ENCODE measurements at regions not wholly inside any gene's neighbourhood (a gene's known extent, or its start where the extent isn't known, plus 50 kb on each side); places are given as distances from the start of the nearest gene placed in this dataset.
A peak's percentile ranks its signal among the peaks of the same experiment; 100 is the strongest.

- no peak overlapping the region for H3K27ac Mint-ChIP-seq
- peaks cover 32% of the 10 kb centered on the region for H3K4me1 Mint-ChIP-seq (ENCODE audit: low read depth)
- H3K4me3 Mint-ChIP-seq = no peak overlapping the region
- no peaks in the 10 kb centered on the region for H3K9me3 Mint-ChIP-seq
- no peaks in the 10 kb centered on the region for H3K27me3 Mint-ChIP-seq
- peaks cover 40% of the 10 kb centered on the region for H3K36me3 Mint-ChIP-seq (ENCODE audit: low read depth)
These were observed 96.0 kb upstream of the RIOK3 start for GRCh38 chr18:23356915-23357601.

GRCh38 chr18:23357996-23358594 is 95.0 kb upstream of the RIOK3 start:
- H3K27me3 Mint-ChIP-seq = no peaks in the 10 kb centered on the region
- peaks cover 30% of the 10 kb centered on the region for H3K36me3 Mint-ChIP-seq (ENCODE audit: low read depth)
- no peak overlapping the region for H3K4me3 Mint-ChIP-seq
- peaks cover 32% of the 10 kb centered on the region for H3K4me1 Mint-ChIP-seq (ENCODE audit: low read depth)
- H3K27ac Mint-ChIP-seq = peak overlapping the region; percentile 66
- no peaks in the 10 kb centered on the region for H3K9me3 Mint-ChIP-seq

GRCh38 chr18:23359421-23359820 is 93.7 kb upstream of the RIOK3 start:
- Mint-ChIP-seq H3K36me3 (ENCODE audit: low read depth) (peaks cover 20% of the 10 kb centered on the region), H3K27ac (no peak overlapping the region), H3K9me3 (no peaks in the 10 kb centered on the region), H3K4me1 (ENCODE audit: low read depth) (peaks cover 32% of the 10 kb centered on the region), H3K27me3 (no peaks in the 10 kb centered on the region), H3K4me3 (no peak overlapping the region)

DNA sequence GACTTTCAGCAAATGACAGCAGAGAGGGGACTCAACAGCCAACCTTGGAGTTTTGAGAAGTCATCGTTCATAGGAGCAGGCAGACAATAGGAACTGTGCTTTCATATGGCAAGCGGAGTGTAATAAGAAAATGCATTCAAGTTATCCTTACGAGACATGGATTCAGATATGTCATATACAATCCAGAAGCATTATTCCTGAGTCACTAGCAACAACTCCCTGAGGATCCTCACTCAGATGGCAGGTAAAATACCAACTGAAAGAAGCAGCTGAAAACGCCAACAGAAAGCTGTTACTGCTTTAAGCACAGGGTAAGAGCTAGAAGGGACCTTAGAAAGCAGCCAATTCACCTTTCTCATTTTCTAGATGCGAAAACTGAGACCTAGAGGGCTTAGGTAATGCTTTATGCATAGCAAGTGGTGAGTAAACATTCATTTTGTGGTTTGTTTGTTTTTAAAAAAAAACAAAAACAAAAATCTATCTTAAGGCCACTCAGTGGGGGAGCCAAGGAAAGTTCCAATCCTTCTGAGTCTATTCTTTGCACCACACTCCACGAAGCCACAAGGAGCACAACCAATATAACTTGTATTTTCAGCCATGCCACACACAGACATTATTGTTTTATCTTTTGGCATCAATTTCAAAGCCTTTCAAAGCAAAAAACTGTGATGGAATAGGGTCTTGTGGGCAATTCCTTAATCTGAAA is 89.1 kb upstream of the RIOK3 start:
- no peak overlapping the region for H3K27ac Mint-ChIP-seq
- H3K9me3 Mint-ChIP-seq = no peaks in the 10 kb centered on the region
- H3K36me3 Mint-ChIP-seq (ENCODE audit: low read depth) = no peaks in the 10 kb centered on the region
- H3K4me1 Mint-ChIP-seq (ENCODE audit: low read depth) = peaks cover 8% of the 10 kb centered on the region
- no peak overlapping the region for H3K4me3 Mint-ChIP-seq
- H3K27me3 Mint-ChIP-seq = no peaks in the 10 kb centered on the region

DNA sequence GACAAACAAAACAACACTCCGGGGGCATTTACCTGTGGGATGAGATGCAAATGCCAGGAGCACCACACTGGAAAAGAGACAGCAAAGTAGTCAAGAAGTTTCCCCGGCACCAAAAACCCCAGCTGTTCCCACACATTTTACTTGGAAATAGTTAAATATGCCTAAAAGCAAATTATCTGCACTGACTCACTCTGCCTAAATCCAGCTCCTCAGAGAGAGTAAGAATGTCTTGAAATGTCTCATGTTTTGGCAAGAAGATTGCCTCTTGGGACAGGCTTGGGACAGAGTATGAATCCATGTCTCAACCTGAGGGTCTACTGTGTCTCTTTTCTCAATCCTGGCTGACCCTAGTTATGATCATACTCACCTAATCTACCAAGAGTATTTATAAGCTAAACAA is 87.5 kb upstream of the RIOK3 start:
- H3K9me3 Mint-ChIP-seq = no peaks in the 10 kb centered on the region
- no peaks in the 10 kb centered on the region for H3K27me3 Mint-ChIP-seq
- H3K36me3 Mint-ChIP-seq (ENCODE audit: low read depth) = no peaks in the 10 kb centered on the region
- no peak overlapping the region for H3K27ac Mint-ChIP-seq
- no peaks in the 10 kb centered on the region for H3K4me1 Mint-ChIP-seq (ENCODE audit: low read depth)
- H3K4me3 Mint-ChIP-seq = no peak overlapping the region

GRCh38 chr18:23369266-23369665 is 83.8 kb upstream of the RIOK3 start:
- no peak overlapping the region for H3K27ac Mint-ChIP-seq
- no peaks in the 10 kb centered on the region for H3K36me3 Mint-ChIP-seq (ENCODE audit: low read depth)
- H3K9me3 Mint-ChIP-seq = no peaks in the 10 kb centered on the region
- H3K27me3 Mint-ChIP-seq = no peaks in the 10 kb centered on the region
- no peaks in the 10 kb centered on the region for H3K4me1 Mint-ChIP-seq (ENCODE audit: low read depth)
- H3K4me3 Mint-ChIP-seq = no peak overlapping the region

GRCh38 chr18:23373570-23373969 is 79.5 kb upstream of the RIOK3 start:
- Mint-ChIP-seq H3K4me3 (no peak overlapping the region), H3K27me3 (no peaks in the 10 kb centered on the region), H3K4me1 (ENCODE audit: low read depth) (peaks cover 15% of the 10 kb centered on the region), H3K27ac (no peak overlapping the region), H3K36me3 (ENCODE audit: low read depth) (peaks cover 6% of the 10 kb centered on the region), H3K9me3 (no peaks in the 10 kb centered on the region)

DNA sequence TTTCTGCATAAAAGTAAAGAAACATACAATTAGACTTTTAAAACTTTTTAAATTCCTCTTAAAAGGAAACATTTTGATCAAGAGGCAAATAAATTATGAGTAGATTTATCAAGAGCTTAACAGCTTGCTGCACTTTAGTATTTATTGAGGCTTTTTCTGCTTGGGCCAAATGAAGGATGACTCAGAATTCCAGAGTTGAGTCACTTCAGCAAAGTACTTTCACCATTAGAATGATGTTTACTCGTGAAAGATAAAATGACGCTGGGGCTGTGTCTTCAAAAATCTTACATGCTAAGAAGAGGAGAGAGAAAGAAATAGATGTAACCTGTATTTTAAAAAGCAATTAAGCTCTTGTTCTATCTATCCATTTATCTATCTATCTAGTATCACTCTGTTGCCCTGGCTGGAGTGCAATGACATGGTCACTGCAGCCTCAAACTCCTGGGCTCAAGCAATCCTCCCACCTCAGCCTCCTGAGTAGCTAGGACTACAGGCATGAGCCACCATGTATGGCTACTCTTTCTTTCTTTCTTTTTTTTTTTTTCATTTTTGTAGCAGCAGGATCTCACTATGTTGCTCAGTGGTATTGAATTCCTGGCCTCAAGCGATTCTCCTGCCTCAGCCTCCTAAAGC is 75.3 kb upstream of the RIOK3 start:
- no peaks in the 10 kb centered on the region for H3K9me3 Mint-ChIP-seq
- no peak overlapping the region for H3K4me3 Mint-ChIP-seq
- peaks cover 11% of the 10 kb centered on the region for H3K36me3 Mint-ChIP-seq (ENCODE audit: low read depth)
- peak overlapping the region; percentile 59 for H3K27ac Mint-ChIP-seq
- H3K4me1 Mint-ChIP-seq (ENCODE audit: low read depth) = peaks cover 18% of the 10 kb centered on the region
- no peaks in the 10 kb centered on the region for H3K27me3 Mint-ChIP-seq

DNA sequence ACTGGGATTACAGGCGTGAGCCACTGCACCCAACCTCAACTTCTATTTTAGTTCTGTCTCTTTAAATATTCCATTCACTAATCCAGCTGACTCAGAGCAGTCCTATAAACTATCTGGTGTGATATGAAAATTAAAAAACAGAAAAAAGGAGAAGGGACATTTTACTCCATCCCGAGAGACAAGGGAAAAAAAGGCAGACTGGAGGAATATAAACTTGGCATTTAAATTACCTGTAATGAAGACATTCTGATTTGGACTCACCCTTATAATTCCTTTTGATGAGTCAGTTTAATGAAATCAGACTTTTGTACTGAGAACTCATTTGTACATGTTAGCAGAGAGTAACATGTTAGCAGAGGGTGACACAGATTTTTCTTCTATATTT is 74.8 kb upstream of the RIOK3 start:
- H3K27ac Mint-ChIP-seq = no peak overlapping the region
- no peak overlapping the region for H3K4me3 Mint-ChIP-seq
- no peaks in the 10 kb centered on the region for H3K9me3 Mint-ChIP-seq
- peaks cover 11% of the 10 kb centered on the region for H3K36me3 Mint-ChIP-seq (ENCODE audit: low read depth)
- H3K4me1 Mint-ChIP-seq (ENCODE audit: low read depth) = peaks cover 18% of the 10 kb centered on the region
- no peaks in the 10 kb centered on the region for H3K27me3 Mint-ChIP-seq

GRCh38 chr18:23380001-23380550 is 73.0 kb upstream of the RIOK3 start:
- Mint-ChIP-seq H3K9me3 (no peaks in the 10 kb centered on the region), H3K4me3 (no peak overlapping the region)

DNA sequence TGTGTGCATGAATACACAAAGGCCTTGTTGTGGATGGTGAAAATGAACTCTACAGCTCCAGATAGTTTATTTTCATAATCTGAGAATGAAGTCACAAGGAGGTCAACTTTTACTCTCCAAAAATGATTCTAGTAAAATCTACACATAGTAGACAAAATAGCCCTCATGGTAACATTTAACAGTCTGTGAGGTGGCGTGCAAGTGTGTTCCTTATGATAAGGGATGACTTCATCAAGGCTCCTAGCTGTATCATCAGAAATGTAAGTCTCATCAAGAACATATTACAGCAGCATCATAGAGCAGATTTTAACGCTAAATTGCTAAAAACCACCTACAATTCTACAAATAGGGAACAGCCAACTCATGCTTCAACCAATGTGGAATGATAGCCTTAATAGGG is 72.3 kb upstream of the RIOK3 start:
- no peak overlapping the region for H3K27ac Mint-ChIP-seq
- H3K36me3 Mint-ChIP-seq (ENCODE audit: low read depth) = peaks cover 15% of the 10 kb centered on the region
- H3K9me3 Mint-ChIP-seq = no peaks in the 10 kb centered on the region
- H3K27me3 Mint-ChIP-seq = no peaks in the 10 kb centered on the region
- peaks cover 30% of the 10 kb centered on the region for H3K4me1 Mint-ChIP-seq (ENCODE audit: low read depth)
- H3K4me3 Mint-ChIP-seq = no peak overlapping the region

More at GRCh38 chr18:23380001-23380550, 73.0 kb upstream of the RIOK3 start:
- Mint-ChIP-seq H3K27ac (no peak overlapping the region), H3K4me1 (ENCODE audit: low read depth) (peaks cover 23% of the 10 kb centered on the region), H3K27me3 (no peaks in the 10 kb centered on the region), H3K36me3 (ENCODE audit: low read depth) (peaks cover 15% of the 10 kb centered on the region)

DNA sequence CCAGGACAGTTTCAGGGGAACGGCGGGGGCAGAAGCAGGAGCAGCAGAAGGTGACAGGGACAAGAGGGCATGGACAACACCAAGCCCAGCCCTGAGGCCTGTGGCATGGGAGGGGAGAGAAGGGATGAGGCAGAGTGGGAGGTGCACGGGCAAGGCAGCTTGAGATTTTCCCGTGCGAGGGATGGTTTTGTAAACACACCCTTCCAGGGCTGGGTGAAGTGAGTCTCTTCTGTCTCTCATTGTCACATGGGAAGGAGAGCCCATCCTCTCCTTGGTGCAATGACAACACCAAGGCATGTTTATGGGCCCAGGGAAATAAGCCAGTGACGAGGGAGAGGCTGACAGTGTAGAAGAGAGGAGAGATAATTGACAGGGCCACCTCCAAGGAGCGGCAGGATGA is 69.6 kb upstream of the RIOK3 start:
- peaks cover 15% of the 10 kb centered on the region for H3K4me1 Mint-ChIP-seq (ENCODE audit: low read depth)
- H3K9me3 Mint-ChIP-seq = no peaks in the 10 kb centered on the region
- H3K27me3 Mint-ChIP-seq = no peaks in the 10 kb centered on the region
- H3K27ac Mint-ChIP-seq = no peak overlapping the region
- peaks cover 9% of the 10 kb centered on the region for H3K36me3 Mint-ChIP-seq (ENCODE audit: low read depth)
- H3K4me3 Mint-ChIP-seq = no peak overlapping the region

- no peak overlapping the region for H3K4me3 Mint-ChIP-seq
- no peaks in the 10 kb centered on the region for H3K9me3 Mint-ChIP-seq
- H3K27me3 Mint-ChIP-seq = no peaks in the 10 kb centered on the region
- H3K36me3 Mint-ChIP-seq (ENCODE audit: low read depth) = peaks cover 13% of the 10 kb centered on the region
- H3K4me1 Mint-ChIP-seq (ENCODE audit: low read depth) = peaks cover 11% of the 10 kb centered on the region
- H3K27ac Mint-ChIP-seq = no peak overlapping the region
These were observed 68.0 kb upstream of the RIOK3 start for GRCh38 chr18:23384778-23385736.

DNA sequence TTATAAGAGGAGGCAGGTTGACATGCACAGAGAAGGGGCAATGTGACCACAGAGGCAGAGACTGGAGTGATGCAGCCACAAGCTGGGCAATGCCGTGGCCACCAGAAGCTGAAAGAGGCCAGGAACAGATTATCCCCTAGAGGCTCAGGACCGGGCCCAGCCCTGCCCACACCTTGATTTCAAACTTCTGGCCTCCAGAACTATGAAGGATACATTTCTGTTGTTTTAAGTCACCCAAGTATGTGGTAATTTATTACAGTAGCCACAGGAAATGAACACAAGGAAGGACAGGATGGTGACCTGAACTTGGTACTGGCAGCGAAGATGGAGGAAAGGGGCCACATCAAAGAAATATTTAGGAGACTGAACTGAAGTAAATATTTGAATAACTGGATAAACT is 66.8 kb upstream of the RIOK3 start:
- H3K27me3 Mint-ChIP-seq = no peaks in the 10 kb centered on the region
- H3K4me1 Mint-ChIP-seq (ENCODE audit: low read depth) = peaks cover 11% of the 10 kb centered on the region
- no peaks in the 10 kb centered on the region for H3K9me3 Mint-ChIP-seq
- no peak overlapping the region for H3K4me3 Mint-ChIP-seq
- no peak overlapping the region for H3K27ac Mint-ChIP-seq
- peaks cover 12% of the 10 kb centered on the region for H3K36me3 Mint-ChIP-seq (ENCODE audit: low read depth)

All from stimulated activated naive CD8-positive, alpha-beta T cell treated with anti-CD3 and anti-CD28 coated beads, Interleukin-15, Interleukin-2, amounts not matched to agents 100 ng/mL and 50 ng/mL, for 24 hours (primary cell).